ENCODE measurements at regions not wholly inside any gene's neighbourhood (a gene's known extent, or its start where the extent isn't known, plus 50 kb on each side); places are given as distances from the start of the nearest gene placed in this dataset.

- H3K36me3 ChIP-seq (ENCODE audit: insufficient read depth, low read length) = no peaks in the 10 kb centered on the region
- peaks cover 15% of the 10 kb centered on the region for H3K27me3 Mint-ChIP-seq
- no peak overlapping the region for H3K27ac Mint-ChIP-seq
- H3K36me3 Mint-ChIP-seq (ENCODE audit: low read depth) = no peaks in the 10 kb centered on the region
- H3K9me3 ChIP-seq (ENCODE audit: control insufficient read depth in 1 of 2, insufficient read depth in 1 of 2, low read length in 2 of 2) = no peaks in the 10 kb centered on the region
- CTCF ChIA-PET = no interaction called here
- no peaks in the 10 kb centered on the region for H3K4me1 Mint-ChIP-seq (ENCODE audit: low read depth)
- DNase-seq (no peak), ATAC-seq (ENCODE audit: poor library complexity) (no peak)
- TF ChIP-seq CTCF (IDR thresholded peaks at IDR 0.05) = no peak
- no peaks in the 10 kb centered on the region for H3K9me3 Mint-ChIP-seq
- H3K27me3 ChIP-seq (ENCODE audit: control insufficient read depth in 1 of 2, insufficient read depth in 2 of 2, low read length in 2 of 2) = no peaks in the 10 kb centered on the region
- no peak overlapping the region for H3K27ac ChIP-seq (ENCODE audit: low read depth in 1 of 2, low read length in 2 of 2)
- intact Hi-C loops (cut with DNase I, micrococcal nuclease) = no loop called here
- POLR2A ChIA-PET = no interaction called here
- H3K4me3 Mint-ChIP-seq = no peak overlapping the region
- no peak overlapping the region for H3K4me3 ChIP-seq (ENCODE audit: low read length)
- H3K4me1 ChIP-seq (ENCODE audit: insufficient read depth, low read length) = no peaks in the 10 kb centered on the region
Measured at GRCh38 chr10:10772411-10772810, 245.3 kb upstream of the CELF2 start.

GRCh38 chr10:10772874-10773508 lies 244.7 kb upstream of the CELF2 start:
- TF ChIP-seq CTCF (IDR thresholded peaks at IDR 0.05) = no peak
- Mint-ChIP-seq H3K27me3 (peaks cover 20% of the 10 kb centered on the region), H3K9me3 (no peaks in the 10 kb centered on the region), H3K4me1 (ENCODE audit: low read depth) (no peaks in the 10 kb centered on the region), H3K27ac (no peak overlapping the region), H3K4me3 (no peak overlapping the region), H3K36me3 (ENCODE audit: low read depth) (no peaks in the 10 kb centered on the region)
- no peak for ATAC-seq (ENCODE audit: poor library complexity)
- H3K27ac ChIP-seq (ENCODE audit: low read depth in 1 of 2, low read length in 2 of 2) = no peak overlapping the region
- ChIA-PET POLR2A (no interaction called here), CTCF (no interaction called here)
- H3K9me3 ChIP-seq (ENCODE audit: control insufficient read depth in 1 of 2, insufficient read depth in 1 of 2, low read length in 2 of 2) = no peaks in the 10 kb centered on the region
- H3K36me3 ChIP-seq (ENCODE audit: insufficient read depth, low read length) = no peaks in the 10 kb centered on the region
- no peak for DNase-seq
- intact Hi-C loops (cut with DNase I, micrococcal nuclease) = no loop called here
- H3K27me3 ChIP-seq (ENCODE audit: control insufficient read depth in 1 of 2, insufficient read depth in 2 of 2, low read length in 2 of 2) = no peaks in the 10 kb centered on the region
- no peaks in the 10 kb centered on the region for H3K4me1 ChIP-seq (ENCODE audit: insufficient read depth, low read length)
- H3K4me3 ChIP-seq (ENCODE audit: low read length) = no peak overlapping the region

- H3K9me3 Mint-ChIP-seq = no peaks in the 10 kb centered on the region
- no peak for ATAC-seq (ENCODE audit: poor library complexity)
- H3K4me1 Mint-ChIP-seq (ENCODE audit: low read depth) = no peaks in the 10 kb centered on the region
- POLR2A ChIA-PET = no interaction called here
- no peaks in the 10 kb centered on the region for H3K4me1 ChIP-seq (ENCODE audit: insufficient read depth, low read length)
- intact Hi-C loops (cut with DNase I, micrococcal nuclease) = no loop called here
- H3K9me3 ChIP-seq (ENCODE audit: control insufficient read depth in 1 of 2, insufficient read depth in 1 of 2, low read length in 2 of 2) = no peaks in the 10 kb centered on the region
- H3K27me3 ChIP-seq (ENCODE audit: control insufficient read depth in 1 of 2, insufficient read depth in 2 of 2, low read length in 2 of 2) = no peaks in the 10 kb centered on the region
- CTCF ChIA-PET = no interaction called here
- H3K27me3 Mint-ChIP-seq = peaks cover 21% of the 10 kb centered on the region
- no peak overlapping the region for H3K4me3 ChIP-seq (ENCODE audit: low read length)
- no peaks in the 10 kb centered on the region for H3K36me3 Mint-ChIP-seq (ENCODE audit: low read depth)
- H3K36me3 ChIP-seq (ENCODE audit: insufficient read depth, low read length) = no peaks in the 10 kb centered on the region
- no peak overlapping the region for H3K27ac ChIP-seq (ENCODE audit: low read depth in 1 of 2, low read length in 2 of 2)
- no peak for TF ChIP-seq CTCF (IDR thresholded peaks at IDR 0.05)
- no peak overlapping the region for H3K4me3 Mint-ChIP-seq
- H3K27ac Mint-ChIP-seq = no peak overlapping the region
- DNase-seq = no peak
Measured at GRCh38 chr10:10774416-10774815, 243.3 kb upstream of the CELF2 start.

Measured in CD4-positive, alpha-beta T cell (primary cell).